ENCODE measurements at regions not wholly inside any gene's neighbourhood (a gene's known extent, or its start where the extent isn't known, plus 50 kb on each side); places are given as distances from the start of the nearest gene placed in this dataset.

GRCh38 chr11:106167085-106167484 is 89.6 kb downstream of the AASDHPPT start:
- intact Hi-C loops (cut with micrococcal nuclease) = no loop called here
- no peak overlapping the region for H3K4me2 ChIP-seq (ENCODE audit: insufficient read depth, low read length)
- no peaks in the 10 kb centered on the region for H3K79me2 ChIP-seq (ENCODE audit: control insufficient read depth, insufficient read depth, low read length)
- TF ChIP-seq PRPF4 (IDR thresholded peaks at IDR 0.05; ENCODE audit: insufficient read depth, low read depth, low read length, poor library complexity, severe bottlenecking) = no peak
- TF ChIP-seq, protein P1, sequence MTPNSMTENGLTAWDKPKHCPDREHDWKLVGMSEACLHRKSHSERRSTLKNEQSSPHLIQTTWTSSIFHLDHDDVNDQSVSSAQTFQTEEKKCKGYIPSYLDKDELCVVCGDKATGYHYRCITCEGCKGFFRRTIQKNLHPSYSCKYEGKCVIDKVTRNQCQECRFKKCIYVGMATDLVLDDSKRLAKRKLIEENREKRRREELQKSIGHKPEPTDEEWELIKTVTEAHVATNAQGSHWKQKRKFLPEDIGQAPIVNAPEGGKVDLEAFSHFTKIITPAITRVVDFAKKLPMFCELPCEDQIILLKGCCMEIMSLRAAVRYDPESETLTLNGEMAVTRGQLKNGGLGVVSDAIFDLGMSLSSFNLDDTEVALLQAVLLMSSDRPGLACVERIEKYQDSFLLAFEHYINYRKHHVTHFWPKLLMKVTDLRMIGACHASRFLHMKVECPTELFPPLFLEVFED (CRISPR knock-in tag; conservative IDR thresholded peaks at IDR 0.05) = no peak
- TF ChIP-seq CBX3 (IDR thresholded peaks at IDR 0.05; ENCODE audit: borderline replicate concordance in 1 of 2, low read length in 2 of 2) = peak; percentile 18 to 89
- TF ChIP-seq CBX5 (IDR thresholded peaks at IDR 0.05; ENCODE audit: borderline replicate concordance, low read depth) = peak; percentile 91
- peak; percentile 81 for TF ChIP-seq TRIM28 (IDR thresholded peaks at IDR 0.05)
- TF ChIP-seq ZNF41 (CRISPR knock-in tag; conservative IDR thresholded peaks at IDR 0.05) = peak; percentile 100
- no peak for TF ChIP-seq NR2F6 (CRISPR knock-in tag; IDR thresholded peaks at IDR 0.05)
- TF ChIP-seq CBX1 (IDR thresholded peaks at IDR 0.05; ENCODE audit: low read depth) = peak; percentile 55; the same call in 1 of the 2 replicates
- H4K20me1 ChIP-seq (replicated peaks; ENCODE audit: control insufficient read depth, insufficient read depth, low read length) = no peaks in the 10 kb centered on the region
- ATAC-seq = no peak
- no peak overlapping the region for H3K9ac ChIP-seq (ENCODE audit: insufficient read depth in 1 of 2, low read depth in 2 of 2, low read length in 2 of 2)
- ChIA-PET POLR2A (no interaction called here), CTCF (ENCODE audit: low intra/inter-chr PET ratio) (no interaction called here)
- DNase-seq (ENCODE audit: extremely low read depth in 1 of 4, low spot score in 3 of 4) = no peak
- H3K9me1 ChIP-seq (ENCODE audit: control insufficient read depth, insufficient read depth, low read length) = no peaks in the 10 kb centered on the region
- no peak overlapping the region for H2AFZ ChIP-seq (ENCODE audit: low read depth, low read length)
- no peak overlapping the region for H3K4me3 ChIP-seq
- in situ Hi-C loops (cut with MboI) = no loop called here
- H3K36me3 ChIP-seq (ENCODE audit: control insufficient read depth, insufficient read depth, low read length) = no peaks in the 10 kb centered on the region
- no peaks in the 10 kb centered on the region for H3K27me3 ChIP-seq (ENCODE audit: control insufficient read depth in 2 of 2, insufficient read depth in 2 of 2, low read length in 2 of 2)
- H3K9me3 ChIP-seq (replicated peaks; ENCODE audit: control insufficient read depth, insufficient read depth, low read depth, low read length) = no peaks in the 10 kb centered on the region
- no peak for FAIRE-seq
- no TSS peak for BruUV-seq (replicated peaks)
- H3K4me1 ChIP-seq (replicated peaks in 1 of 2; ENCODE audit: control insufficient read depth in 2 of 2, insufficient read depth in 2 of 2, low read length in 2 of 2) = no peaks in the 10 kb centered on the region
- no peak overlapping the region for H3K27ac ChIP-seq (ENCODE audit: extremely low read depth, low read depth, low read length)

Data from K562 (cell line).